Stomach (tissue), 8 donors: ENCODE measurements at regions not wholly inside any gene's neighbourhood (a gene's known extent, or its start where the extent isn't known, plus 50 kb on each side); places are given as distances from the start of the nearest gene placed in this dataset.

ENCODE experiments used
- DNase-seq, 2 donors: peaks; one replicate each; pipeline versions ENCODE4 v3.0.0 to v3.0.0-alpha.2; 2013 to 2019
- H3K27ac ChIP-seq, 5 donors: fragments of 200-600 bp in 4 of 5; sonication (generic) in 4 of 5; one replicate each; pipeline ENCODE4 v1.5.1; 2013 to 2019; ENCODE audit warnings: mild to moderate bottlenecking in 1 of 5, moderate library complexity in 1 of 5
- H3K27me3 ChIP-seq, 3 donors: fragments of 200-600 bp; sonication (generic); one replicate each; pipeline ENCODE4 v1.5.1; 2017 to 2019; ENCODE audit warnings: mixed run types in 1 of 3
- H3K36me3 ChIP-seq, 4 donors: fragments of 200-600 bp; sonication (generic); 1 replicate in 3 of 4; 2 replicates in 1 of 4; pipeline ENCODE4 v1.5.1; 2016 to 2019
- H3K4me1 ChIP-seq, 4 donors: fragments of 200-600 bp; sonication (generic); one replicate each; pipeline ENCODE4 v1.5.1; 2016 to 2019
- H3K4me3 ChIP-seq, 4 donors: fragments of 200-600 bp; sonication (generic) in 3 of 4; one replicate each; pipeline ENCODE4 v1.5.1; 2016 to 2019; ENCODE audit warnings: mild to moderate bottlenecking in 1 of 4
- H3K9me3 ChIP-seq, 4 donors: fragments of 200-600 bp; sonication (generic); one replicate each; pipeline ENCODE4 v1.5.1; 2016 to 2019
- EP300 ChIP-seq: sonication (generic); formaldehyde crosslinking; IDR thresholded peaks from one replicate; pipeline ENCODE4 v1.6.1; 2017; ENCODE audit warnings: antibody characterized with exemption
- POLR2A ChIP-seq, 4 donors: fragments of 450-650 bp; IDR thresholded peaks; one replicate each; pipeline ENCODE4 v1.6.1; 2016; ENCODE audit warnings: antibody characterized with exemption in 4 of 4, control low read depth in 2 of 4, mild to moderate bottlenecking in 1 of 4, moderate library complexity in 1 of 4
- POLR2AphosphoS5 ChIP-seq, 3 donors: sonication (generic); formaldehyde crosslinking; IDR thresholded peaks; one replicate each; pipeline ENCODE4 v1.6.1; 2016; ENCODE audit warnings: antibody characterized with exemption in 3 of 3
- WGBS, 5 donors: extraction: QIAGEN DNeasy Blood & Tissue Kit in 3 of 5; methylation state at CpG; one replicate each; pipeline versions ENCODE4 v1.1.5 to v1.1.7; 2013 to 2018; 5-methylcytosine and 5-hydroxymethylcytosine counted together
- intact Hi-C: fragments of 100-400 bp; cut with DNase I; formaldehyde crosslinking; loops from one replicate; pipeline ENCODE4 v1.15.1; 2023; ENCODE audit warnings: low total_unique reads
- TF ChIP-seq, protein P1 (sequence below), 7 experiments: fragments of 450-650 bp in 4 of 7; fragments of 200-600 bp in 3 of 7; sonication (generic) in 3 of 7; IDR thresholded peaks; one replicate each; pipeline ENCODE4 v1.5.1; 2016 to 2019; ENCODE audit warnings: antibody characterized with exemption in 7 of 7, control low read depth in 2 of 7, mild to moderate bottlenecking in 1 of 7
- donor health status: healthy with polysubstance abuse.
- donor health status: Bipolar disorder and iron deficiency.
- donor health status: healthy.

DNA sequence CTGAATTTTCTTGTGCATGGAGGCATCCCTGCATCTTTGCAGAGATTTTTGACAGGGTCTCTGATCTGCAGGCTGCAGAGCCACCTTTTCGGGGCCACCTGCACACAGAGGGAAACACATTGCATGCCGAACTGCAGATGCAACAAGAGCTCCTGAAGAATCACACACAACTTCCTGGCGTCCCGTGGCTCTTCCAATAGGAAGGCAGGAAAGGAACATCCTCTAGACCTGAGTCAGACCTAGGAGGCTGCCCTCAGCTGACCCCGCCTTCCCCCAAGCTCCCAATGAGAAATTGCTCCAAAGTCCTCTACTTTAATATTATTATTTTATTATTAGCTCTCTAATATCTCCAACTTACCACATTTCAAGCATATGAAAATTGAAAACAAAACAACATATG lies 213.2 kb upstream of the ARRDC4 start:
- Histone ChIP-seq H3K4me1 (no peaks in the 10 kb centered on the region), H3K27ac (no peak overlapping the region), H3K36me3 (no peaks in the 10 kb centered on the region), H3K27me3 (peaks cover 0 to 7% (median 0%) of the 10 kb centered on the region in 3 donors), H3K4me3 (no peak overlapping the region), H3K9me3 (no peaks in the 10 kb centered on the region)
- 70 to 79% (median 75%) methylated on average over 5 of the region's 5 CpGs for WGBS, 5 donors
- TF ChIP-seq POLR2AphosphoS5 (IDR thresholded peaks at IDR 0.05): no peak
- TF ChIP-seq, protein P1, sequence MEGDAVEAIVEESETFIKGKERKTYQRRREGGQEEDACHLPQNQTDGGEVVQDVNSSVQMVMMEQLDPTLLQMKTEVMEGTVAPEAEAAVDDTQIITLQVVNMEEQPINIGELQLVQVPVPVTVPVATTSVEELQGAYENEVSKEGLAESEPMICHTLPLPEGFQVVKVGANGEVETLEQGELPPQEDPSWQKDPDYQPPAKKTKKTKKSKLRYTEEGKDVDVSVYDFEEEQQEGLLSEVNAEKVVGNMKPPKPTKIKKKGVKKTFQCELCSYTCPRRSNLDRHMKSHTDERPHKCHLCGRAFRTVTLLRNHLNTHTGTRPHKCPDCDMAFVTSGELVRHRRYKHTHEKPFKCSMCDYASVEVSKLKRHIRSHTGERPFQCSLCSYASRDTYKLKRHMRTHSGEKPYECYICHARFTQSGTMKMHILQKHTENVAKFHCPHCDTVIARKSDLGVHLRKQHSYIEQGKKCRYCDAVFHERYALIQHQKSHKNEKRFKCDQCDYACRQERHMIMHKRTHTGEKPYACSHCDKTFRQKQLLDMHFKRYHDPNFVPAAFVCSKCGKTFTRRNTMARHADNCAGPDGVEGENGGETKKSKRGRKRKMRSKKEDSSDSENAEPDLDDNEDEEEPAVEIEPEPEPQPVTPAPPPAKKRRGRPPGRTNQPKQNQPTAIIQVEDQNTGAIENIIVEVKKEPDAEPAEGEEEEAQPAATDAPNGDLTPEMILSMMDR (IDR thresholded peaks at IDR 0.05): no peak
- TF ChIP-seq POLR2A (IDR thresholded peaks at IDR 0.05): no peak
- TF ChIP-seq EP300: no peak
- intact Hi-C loops: no loop called here
- DNase-seq: no peak

DNA sequence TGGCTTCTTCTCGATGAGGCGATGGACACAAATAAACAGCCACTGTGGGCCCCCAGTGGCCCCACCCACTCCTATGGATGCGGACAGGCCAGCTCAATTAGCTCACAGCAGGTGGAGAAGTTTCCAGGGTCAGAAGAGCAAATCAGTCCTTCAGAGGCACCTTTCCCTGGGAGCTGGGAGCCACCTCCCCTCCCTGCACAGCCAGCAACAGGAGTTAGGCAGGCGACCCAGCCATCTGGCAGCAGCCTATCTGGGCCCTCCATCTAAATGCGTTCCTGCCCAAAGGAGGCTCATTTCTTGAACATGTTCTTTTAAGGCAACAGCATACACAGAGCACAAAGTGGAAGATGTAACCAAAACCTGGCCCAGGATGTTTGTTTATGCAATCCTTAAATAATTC lies 211.9 kb upstream of the ARRDC4 start:
- Histone ChIP-seq H3K36me3 (no peaks in the 10 kb centered on the region), H3K27ac (no peak overlapping the region), H3K27me3 (peaks cover 0 to 7% (median 0%) of the 10 kb centered on the region in 3 donors), H3K4me3 (no peak overlapping the region), H3K4me1 (no peaks in the 10 kb centered on the region), H3K9me3 (no peaks in the 10 kb centered on the region)
- no peak for DNase-seq
- intact Hi-C loops: no loop called here
- WGBS, 5 donors: 69 to 85% (median 74%) methylated on average over 5 of the region's 5 CpGs
- TF ChIP-seq POLR2AphosphoS5 (IDR thresholded peaks at IDR 0.05): no peak
- no peak for TF ChIP-seq POLR2A (IDR thresholded peaks at IDR 0.05)
- TF ChIP-seq EP300: no peak
- TF ChIP-seq, protein P1 (IDR thresholded peaks at IDR 0.05): no peak

DNA sequence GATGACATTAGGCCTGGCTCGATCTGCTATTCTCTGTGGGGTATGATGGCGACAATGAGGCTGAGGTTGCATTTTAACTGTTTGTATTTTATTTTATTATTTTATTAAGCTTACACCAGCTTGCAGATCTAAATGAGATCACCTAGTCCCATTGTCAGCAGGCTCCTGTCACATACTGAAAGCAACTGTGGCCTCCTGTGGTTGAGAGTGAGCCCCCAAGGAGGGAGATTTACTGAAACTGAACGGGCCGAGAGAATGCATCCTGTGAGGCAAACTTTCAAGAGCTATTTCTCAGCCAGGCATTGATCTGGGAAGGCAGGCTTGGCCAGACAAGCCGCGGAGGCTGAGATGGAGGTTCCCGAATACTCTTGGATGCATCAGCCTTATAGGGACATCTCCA lies 210.4 kb upstream of the ARRDC4 start:
- 68 to 74% (median 72%) methylated on average over 7 of the region's 7 CpGs for WGBS, 5 donors
- intact Hi-C loops: no loop called here
- no peak overlapping the region for H3K4me3 ChIP-seq

DNA sequence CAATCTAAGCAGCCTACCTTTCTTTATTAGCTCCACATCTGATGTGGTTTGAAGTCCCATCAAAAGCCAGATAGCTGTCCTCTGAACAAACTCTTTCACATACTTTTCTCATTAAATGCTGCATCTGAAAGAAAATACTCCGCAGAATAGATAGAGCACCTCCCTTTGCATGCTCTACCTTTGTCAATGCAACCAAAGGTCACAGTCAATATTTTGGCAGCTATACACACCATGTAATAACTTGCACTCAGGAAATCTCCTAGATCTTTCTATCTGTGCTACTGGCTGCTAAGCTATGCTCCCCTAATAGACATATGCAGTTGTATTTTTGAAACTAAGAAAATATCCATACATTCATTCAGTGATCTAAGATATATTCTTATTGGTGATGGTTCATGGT lies 204.8 kb upstream of the ARRDC4 start:
- no peak for TF ChIP-seq EP300
- no peak for TF ChIP-seq POLR2A (IDR thresholded peaks at IDR 0.05)
- TF ChIP-seq, protein P1 (IDR thresholded peaks at IDR 0.05): no peak
- no peak for TF ChIP-seq POLR2AphosphoS5 (IDR thresholded peaks at IDR 0.05)
- Histone ChIP-seq H3K4me1 (no peaks in the 10 kb centered on the region), H3K36me3 (no peaks in the 10 kb centered on the region), H3K9me3 (no peaks in the 10 kb centered on the region), H3K27ac (no peak overlapping the region), H3K4me3 (no peak overlapping the region), H3K27me3 (no peaks in the 10 kb centered on the region)
- DNase-seq: no peak
- 73 to 92% (median 76%) methylated on average over 1 of the region's 1 CpG for WGBS, 5 donors
- intact Hi-C loops: no loop called here

More for the DNA sequence above, 210.4 kb upstream of the ARRDC4 start:
- Histone ChIP-seq H3K27me3 (peaks cover 0 to 7% (median 0%) of the 10 kb centered on the region in 3 donors), H3K27ac (no peak overlapping the region), H3K4me1 (no peaks in the 10 kb centered on the region), H3K9me3 (no peaks in the 10 kb centered on the region), H3K36me3 (no peaks in the 10 kb centered on the region)
- DNase-seq: no peak
- TF ChIP-seq EP300 (no peak), POLR2A (IDR thresholded peaks at IDR 0.05) (no peak), POLR2AphosphoS5 (IDR thresholded peaks at IDR 0.05) (no peak)
- TF ChIP-seq, protein P1 (IDR thresholded peaks at IDR 0.05): no peak
